Fibroblast of villous mesenchyme (primary cell): ENCODE measurements at regions not wholly inside any gene's neighbourhood (a gene's known extent, or its start where the extent isn't known, plus 50 kb on each side); places are given as distances from the start of the nearest gene placed in this dataset.

Experiments
- DNase-seq: peaks from one replicate; pipeline ENCODE4 v3.0.0-alpha.2; 2010; ENCODE audit warnings: low read depth
- H3K4me3 ChIP-seq: 2 replicates; pipeline ENCODE4 v1.5.1; 2011; ENCODE audit warnings: low read depth, mild to moderate bottlenecking, low read length
- CTCF ChIP-seq: IDR thresholded peaks from 2 replicates; pipeline ENCODE4 v1.5.1; 2012; ENCODE audit warnings: low read depth, mild to moderate bottlenecking, low read length; ENCODE audit not compliant: insufficient read depth

GRCh38 chr12:124656947-124657434, 89.6 kb upstream of the NCOR2 start:
- no peak for TF ChIP-seq CTCF
- no peak overlapping the region for H3K4me3 ChIP-seq

GRCh38 chr12:124655698-124656516, 88.5 kb upstream of the NCOR2 start:
- H3K4me3 ChIP-seq: no peak overlapping the region

More at GRCh38 chr12:124656947-124657434, 89.6 kb upstream of the NCOR2 start:
- no peak for DNase-seq

GRCh38 chr12:124655048-124655697, 87.8 kb upstream of the NCOR2 start:
- no peak for TF ChIP-seq CTCF
- no peak overlapping the region for H3K4me3 ChIP-seq
- DNase-seq: peak; percentile 54

More at GRCh38 chr12:124655698-124656516, 88.5 kb upstream of the NCOR2 start:
- peak; percentile 95 for DNase-seq
- TF ChIP-seq CTCF: peak; percentile 27

GRCh38 chr12:124654666-124655047, 87.2 kb upstream of the NCOR2 start:
- H3K4me3 ChIP-seq: no peak overlapping the region
- TF ChIP-seq CTCF: no peak
- no peak for DNase-seq

GRCh38 chr12:124653169-124653931, 85.9 kb upstream of the NCOR2 start:
- TF ChIP-seq CTCF: no peak
- no peak overlapping the region for H3K4me3 ChIP-seq
- peak; percentile 31 for DNase-seq

GRCh38 chr12:124652661-124653060, 85.2 kb upstream of the NCOR2 start:
- H3K4me3 ChIP-seq: no peak overlapping the region
- no peak for DNase-seq
- no peak for TF ChIP-seq CTCF
